ENCODE measurements at regions not wholly inside any gene's neighbourhood (a gene's known extent, or its start where the extent isn't known, plus 50 kb on each side); places are given as distances from the start of the nearest gene placed in this dataset.

GRCh38 chr4:26039639-26040359 is 125.8 kb downstream of the SMIM20 start:
- in situ Hi-C loops (cut with MboI; ENCODE audit: low sequenced_read_pairs) = no loop called here

DNA sequence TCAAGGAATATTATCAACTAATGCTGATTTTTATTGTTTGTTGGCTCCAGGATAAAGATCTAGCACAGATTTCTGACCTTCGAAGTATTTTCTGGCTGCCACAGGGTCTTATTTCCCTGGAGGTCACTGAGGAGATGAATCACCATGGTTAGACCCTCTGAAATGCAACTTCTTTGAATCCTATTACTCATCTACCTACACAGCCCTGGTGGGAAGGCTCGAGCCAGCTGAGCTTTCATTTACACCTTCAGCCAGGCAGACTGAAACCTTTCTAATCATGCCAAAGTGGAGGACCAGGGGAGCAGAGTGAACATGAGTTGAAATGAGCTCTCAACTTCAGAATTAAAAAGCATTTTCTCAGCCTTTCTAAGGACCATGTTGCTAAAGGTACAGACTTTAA is 130.5 kb downstream of the SMIM20 start:
- in situ Hi-C loops (cut with MboI; ENCODE audit: low sequenced_read_pairs) = no loop called here

DNA sequence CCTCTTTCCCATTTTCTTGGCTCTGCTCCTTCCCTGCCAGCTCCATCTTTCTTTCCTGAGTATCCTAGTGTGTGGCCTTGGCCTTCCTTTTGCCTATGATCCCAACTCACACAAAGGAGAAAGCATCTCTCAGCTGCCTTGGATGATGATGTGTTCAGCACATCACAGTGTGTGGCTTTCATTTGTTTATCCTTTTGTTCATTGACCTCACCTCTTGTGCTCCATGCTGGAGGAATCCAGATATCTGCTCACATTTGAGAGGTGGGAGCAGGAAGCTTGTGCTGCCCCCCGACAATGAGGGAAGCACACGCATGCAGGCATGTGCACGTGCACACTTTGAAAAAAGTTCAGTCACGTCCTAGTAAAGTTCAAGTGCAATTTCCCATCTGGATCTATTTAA is 131.0 kb downstream of the SMIM20 start:
- in situ Hi-C loops (cut with MboI; ENCODE audit: low sequenced_read_pairs) = no loop called here

GRCh38 chr4:26047795-26048194 is 133.8 kb downstream of the SMIM20 start:
- in situ Hi-C loops (cut with MboI; ENCODE audit: low sequenced_read_pairs) = no loop called here

GRCh38 chr4:26048378-26048882 is 134.4 kb downstream of the SMIM20 start:
- in situ Hi-C loops (cut with MboI; ENCODE audit: low sequenced_read_pairs) = no loop called here

GRCh38 chr4:26048950-26049349 is 134.9 kb downstream of the SMIM20 start:
- in situ Hi-C loops (cut with MboI; ENCODE audit: low sequenced_read_pairs) = no loop called here

GRCh38 chr4:26049447-26049846 is 135.4 kb downstream of the SMIM20 start:
- in situ Hi-C loops (cut with MboI; ENCODE audit: low sequenced_read_pairs) = no loop called here

DNA sequence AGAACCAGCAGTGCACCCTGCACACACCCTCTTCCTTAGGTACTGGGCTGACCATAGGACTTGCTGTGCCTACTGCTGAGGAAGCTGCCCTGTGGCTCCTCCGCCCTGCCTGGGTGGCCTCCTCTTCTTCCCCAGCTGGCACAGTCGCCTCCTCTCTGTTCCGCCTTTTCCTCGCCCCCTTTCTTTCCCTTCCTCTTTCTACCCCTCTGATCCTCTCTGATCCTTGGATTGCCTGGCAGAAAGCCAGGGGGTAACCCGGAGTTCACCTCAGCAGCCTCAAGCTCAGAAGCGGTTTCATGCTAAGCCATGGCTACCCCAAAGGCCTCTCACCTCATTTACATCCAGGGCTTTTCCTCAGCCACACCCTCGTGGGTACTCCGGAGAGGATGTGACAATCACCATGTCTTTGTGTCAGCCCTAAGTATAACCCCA is 136.2 kb downstream of the SMIM20 start:
- in situ Hi-C loops (cut with MboI; ENCODE audit: low sequenced_read_pairs) = loop anchor here (25.0 kb wide), 1 partner anchor 262 kb away; the partner anchor contains the start of gene RBPJ

GRCh38 chr4:26050671-26051070 is 136.7 kb downstream of the SMIM20 start:
- in situ Hi-C loops (cut with MboI; ENCODE audit: low sequenced_read_pairs) = loop anchor here (25.0 kb wide), 1 partner anchor 262 kb away; the partner anchor contains the start of gene RBPJ

DNA sequence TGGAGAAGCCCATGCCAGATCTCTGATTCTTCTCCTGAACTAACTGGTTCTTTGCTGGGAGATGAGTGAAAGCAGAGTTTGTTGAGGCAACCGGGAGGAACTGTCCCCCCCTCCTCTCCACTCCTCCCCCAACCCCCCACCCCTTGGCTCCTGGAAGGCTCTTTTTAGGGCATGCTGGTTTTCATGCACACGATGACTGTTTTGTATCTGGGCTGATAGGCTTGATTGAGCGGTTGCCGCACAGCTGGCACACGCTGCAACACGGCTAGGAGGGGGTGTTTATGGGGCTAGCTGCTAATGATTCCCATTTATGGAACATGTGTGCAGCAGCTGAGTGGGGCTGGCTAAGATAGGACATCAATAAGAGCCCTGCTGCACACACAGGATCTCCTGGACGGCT is 137.2 kb downstream of the SMIM20 start:
- in situ Hi-C loops (cut with MboI; ENCODE audit: low sequenced_read_pairs) = loop anchor here (25.0 kb wide), 1 partner anchor 261 kb away; the partner anchor contains the start of gene RBPJ

DNA sequence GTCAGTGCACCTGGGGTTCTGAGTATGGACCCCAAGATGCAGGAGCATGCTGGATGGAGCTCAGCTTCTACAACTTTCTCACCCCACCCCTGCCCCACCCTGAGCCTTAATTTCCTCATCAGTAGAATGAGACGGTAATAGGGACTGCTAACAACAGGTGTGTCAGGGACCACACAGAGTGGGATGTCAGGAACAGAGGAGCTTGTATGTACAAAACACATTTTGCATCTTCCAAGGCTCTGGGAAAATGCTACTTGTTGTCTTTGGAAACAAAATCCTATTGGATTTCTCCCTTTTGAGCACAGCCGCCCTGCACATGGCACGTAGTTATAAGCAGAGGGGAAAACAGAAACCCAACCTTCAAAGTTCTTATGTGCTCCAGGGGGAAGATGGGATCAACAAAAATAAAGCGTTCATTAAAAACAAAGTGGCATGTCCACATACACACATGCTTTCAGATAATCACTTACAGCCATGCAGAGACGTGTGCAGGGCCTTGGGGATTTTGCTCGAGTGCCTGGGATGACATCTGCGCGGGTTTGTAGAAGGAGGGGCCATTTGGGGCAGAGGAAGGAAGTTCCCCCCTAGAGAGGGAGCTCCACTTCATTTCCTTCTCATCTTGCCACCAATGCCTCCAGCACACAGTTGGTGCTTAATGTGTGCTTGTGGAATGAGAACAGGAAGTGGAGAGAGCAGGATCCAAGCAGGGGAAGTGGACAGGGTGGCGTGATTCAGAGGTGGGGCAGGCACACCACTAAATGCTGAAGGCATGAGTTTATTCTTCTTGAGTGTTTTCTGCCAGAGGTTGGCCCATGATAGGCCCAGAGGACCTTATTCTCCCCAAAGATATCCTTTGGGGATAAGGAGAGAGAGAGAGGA is 138.9 kb downstream of the SMIM20 start:
- in situ Hi-C loops (cut with MboI; ENCODE audit: low sequenced_read_pairs) = loop anchor here (25.0 kb wide), 1 partner anchor 259 kb away; the partner anchor contains the start of gene RBPJ

GRCh38 chr4:26053761-26054160 is 139.7 kb downstream of the SMIM20 start:
- in situ Hi-C loops (cut with MboI; ENCODE audit: low sequenced_read_pairs) = loop anchor here (25.0 kb wide), 1 partner anchor 259 kb away; the partner anchor contains the start of gene RBPJ

DNA sequence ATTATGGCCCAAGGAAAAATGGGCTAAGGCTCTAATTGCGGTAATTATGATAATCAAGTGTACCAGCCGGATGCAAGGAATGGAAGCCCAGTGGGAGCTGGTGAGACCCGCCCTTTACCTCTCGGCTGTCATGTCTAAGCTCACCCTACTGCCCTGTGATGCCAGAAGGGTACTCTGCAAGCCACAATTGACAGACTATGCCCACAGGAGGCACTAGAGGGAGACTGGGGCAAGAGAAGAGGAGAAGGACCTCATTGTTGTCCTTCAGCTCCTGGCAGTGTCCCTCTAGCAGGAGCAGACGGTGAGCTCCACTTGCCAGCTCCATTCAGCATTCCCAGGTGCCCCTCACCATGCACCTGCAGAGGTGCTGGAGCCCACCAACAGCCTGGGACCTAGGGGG is 141.8 kb downstream of the SMIM20 start:
- in situ Hi-C loops (cut with MboI; ENCODE audit: low sequenced_read_pairs) = loop anchor here (25.0 kb wide), 1 partner anchor 256 kb away; the partner anchor contains the start of gene RBPJ

- in situ Hi-C loops (cut with MboI; ENCODE audit: low sequenced_read_pairs) = loop anchor here (25.0 kb wide), 1 partner anchor 256 kb away; the partner anchor contains the start of gene RBPJ
These were observed 142.4 kb downstream of the SMIM20 start for GRCh38 chr4:26056406-26056805.

DNA sequence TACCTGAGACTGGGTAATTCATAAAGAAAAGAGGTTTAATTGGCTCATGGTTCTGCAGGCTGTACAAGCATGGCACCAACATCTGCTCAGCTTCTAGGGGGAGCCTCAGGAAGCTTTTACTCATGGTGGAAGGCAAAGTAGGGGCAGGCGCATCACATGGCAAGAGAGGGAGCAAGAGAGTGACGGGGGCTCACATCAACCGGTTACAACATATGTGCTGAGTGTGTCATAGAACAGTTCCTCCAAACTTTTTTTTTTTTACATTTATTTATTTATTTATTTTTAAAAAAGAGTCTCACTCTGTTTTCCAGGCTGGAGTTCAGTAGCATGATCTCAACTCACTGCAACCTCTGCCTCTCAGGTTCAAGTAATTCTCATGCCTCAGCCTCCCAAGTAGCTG is 143.8 kb downstream of the SMIM20 start:
- in situ Hi-C loops (cut with MboI; ENCODE audit: low sequenced_read_pairs) = loop anchor here (25.0 kb wide), 1 partner anchor 254 kb away; the partner anchor contains the start of gene RBPJ

DNA sequence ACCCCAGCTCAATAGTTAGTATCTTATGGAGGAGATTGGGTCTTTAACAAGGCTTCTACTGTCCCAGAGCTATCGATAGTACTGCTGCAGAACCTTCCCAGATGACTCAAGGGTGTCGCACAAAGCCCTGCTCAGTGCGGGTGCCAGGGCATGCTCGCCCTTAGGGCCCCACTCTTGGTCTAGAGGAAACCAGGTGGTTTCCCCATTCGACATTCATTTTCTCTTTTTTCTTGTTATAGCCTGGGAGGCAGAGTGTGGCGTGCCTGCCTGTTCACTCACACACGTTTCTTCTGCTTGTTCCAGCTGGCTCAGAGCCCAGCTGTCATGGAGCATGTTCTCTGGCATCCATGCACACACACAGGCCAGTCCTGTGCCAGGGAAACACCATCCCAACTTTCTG is 144.5 kb downstream of the SMIM20 start:
- in situ Hi-C loops (cut with MboI; ENCODE audit: low sequenced_read_pairs) = loop anchor here (25.0 kb wide), 1 partner anchor 254 kb away; the partner anchor contains the start of gene RBPJ

DNA sequence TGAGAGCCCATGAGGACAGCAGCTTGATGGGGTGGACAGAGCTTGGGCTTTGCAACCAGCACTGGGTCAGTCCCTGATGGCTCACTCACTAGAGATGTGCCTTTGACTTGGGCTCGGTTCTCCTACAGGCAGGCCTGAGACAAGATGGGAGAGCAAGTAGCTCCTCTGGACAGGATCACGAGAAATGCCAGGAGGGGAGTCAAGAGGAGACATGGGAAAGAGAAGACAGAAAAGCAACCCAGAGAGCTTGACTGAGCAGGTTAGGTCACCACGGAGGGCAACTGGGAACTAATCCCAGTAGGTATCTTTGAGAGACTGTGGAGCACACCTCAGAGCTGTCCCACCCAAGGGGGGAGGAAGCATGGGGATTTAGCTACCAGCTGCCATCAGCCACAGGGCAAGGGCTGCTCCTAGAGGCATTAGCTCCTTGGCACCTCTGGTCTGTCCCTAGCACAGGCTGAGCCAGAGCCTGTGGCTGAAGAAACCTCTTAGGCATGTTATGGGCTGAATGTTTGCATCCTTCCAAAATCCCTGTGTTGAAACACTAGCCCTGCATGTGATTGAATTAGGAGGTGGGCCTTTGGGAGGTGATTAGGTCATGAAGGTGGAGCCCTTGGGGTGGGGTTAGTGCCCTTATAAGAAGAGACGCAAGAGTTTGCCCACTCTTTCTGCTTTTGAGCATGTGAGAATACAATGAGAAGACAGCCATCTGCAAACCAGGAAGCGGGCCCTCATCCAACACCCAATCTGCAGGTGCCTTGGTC is 145.6 kb downstream of the SMIM20 start:
- in situ Hi-C loops (cut with MboI; ENCODE audit: low sequenced_read_pairs) = loop anchor here (25.0 kb wide), 1 partner anchor 253 kb away; the partner anchor contains the start of gene RBPJ

DNA sequence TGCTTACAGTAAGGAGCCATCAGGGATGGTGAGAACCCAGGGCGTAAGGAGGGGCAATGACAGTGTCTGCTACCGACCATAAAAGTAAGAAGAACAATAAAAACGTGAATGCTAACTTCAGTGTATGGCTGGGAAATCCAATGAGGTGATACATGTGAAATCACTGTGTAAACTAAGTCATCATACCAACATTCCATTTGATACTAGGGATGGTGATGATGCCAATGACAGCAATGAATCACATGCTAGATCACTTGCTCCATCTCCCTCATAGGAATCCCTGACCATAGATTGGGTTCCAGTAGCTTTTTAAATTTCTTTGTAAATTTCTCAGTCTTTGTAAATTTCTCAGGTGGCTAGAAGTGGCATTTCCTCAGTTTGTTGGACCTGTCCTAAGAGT is 146.3 kb downstream of the SMIM20 start:
- in situ Hi-C loops (cut with MboI; ENCODE audit: low sequenced_read_pairs) = loop anchor here (25.0 kb wide), 1 partner anchor 252 kb away; the partner anchor contains the start of gene RBPJ

- in situ Hi-C loops (cut with MboI; ENCODE audit: low sequenced_read_pairs) = loop anchor here (25.0 kb wide), 1 partner anchor 251 kb away; the partner anchor contains the start of gene RBPJ
These were observed 147.4 kb downstream of the SMIM20 start for GRCh38 chr4:26061248-26061986.

All from HL-60/S4 treated with phorbol 12-myristate 13-acetate at 8.2 ng/mL for 4 days and 3 days (cell line).